Activated CD4-positive, alpha-beta memory T cell treated with anti-CD3 and anti-CD28 coated beads, Interleukin-2, amount 10 ng/mL, durations not matched to agents 7 days and 5 days (primary cell): ENCODE measurements at regions not wholly inside any gene's neighbourhood (a gene's known extent, or its start where the extent isn't known, plus 50 kb on each side); places are given as distances from the start of the nearest gene placed in this dataset.
"Not testable (repeated sequence)": the region's sequence is repeated elsewhere in the genome, so short reads cannot be mapped to it uniquely, and the experiment has no call there.

Source experiments
- CTCF ChIA-PET: fragments of 350-600 bp; sonication (Branson Sonifier 250); formaldehyde crosslinking; loops from one replicate; lab custom pipeline; 2021; ENCODE audit warnings: antibody characterized with exemption, inconsistent platforms; lab: Charles Lee
- POLR2A ChIA-PET: fragments of 350-600 bp; sonication (Branson Sonifier 250); formaldehyde crosslinking; loops from one replicate; lab custom pipeline; 2021; ENCODE audit warnings: antibody characterized with exemption; lab: Charles Lee
- DNase-seq: peaks from one replicate; pipeline ENCODE4 v3.0.0-alpha.2; 2020
- H3K27ac Mint-ChIP-seq: one replicate; pipeline ENCODE4 v1.8.0; 2021; ENCODE audit warnings: mild to moderate bottlenecking, mixed read lengths
- H3K27me3 Mint-ChIP-seq: one replicate; pipeline ENCODE4 v1.8.0; 2021; ENCODE audit warnings: mixed read lengths
- H3K36me3 Mint-ChIP-seq: one replicate; pipeline ENCODE4 v1.8.0; 2021; ENCODE audit warnings: low read depth, mixed read lengths
- H3K4me1 Mint-ChIP-seq: one replicate; pipeline ENCODE4 v1.8.0; 2021; ENCODE audit warnings: mixed read lengths
- H3K4me3 Mint-ChIP-seq: one replicate; pipeline ENCODE4 v1.8.0; 2021; ENCODE audit warnings: mild to moderate bottlenecking, mixed read lengths
- H3K9me3 Mint-ChIP-seq: one replicate; pipeline ENCODE4 v1.8.0; 2021; ENCODE audit warnings: mixed read lengths

DNA sequence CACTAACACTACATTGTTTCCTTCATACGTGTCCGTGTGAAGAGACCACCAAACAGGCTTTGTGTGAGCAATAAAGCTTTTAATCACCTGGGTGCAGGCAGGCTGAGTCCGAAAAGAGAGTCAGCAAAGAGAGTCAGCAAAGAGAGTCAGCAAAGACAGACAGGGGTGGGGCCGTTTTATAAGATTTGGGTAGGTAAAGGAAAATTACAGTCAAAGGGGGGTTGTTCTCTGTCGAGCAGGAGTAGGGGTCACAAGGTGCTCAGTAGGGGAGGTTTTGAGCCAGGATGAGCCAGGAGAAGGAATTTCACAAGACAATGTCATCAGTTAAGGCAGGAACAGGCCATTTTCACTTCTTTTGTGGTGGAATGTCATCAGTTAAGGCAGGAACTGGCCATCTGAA lies 1226.2 kb downstream of the OTOL1 start:
- H3K9me3 Mint-ChIP-seq, CTCF ChIA-PET, POLR2A ChIA-PET, H3K27ac Mint-ChIP-seq, H3K4me1 Mint-ChIP-seq, H3K36me3 Mint-ChIP-seq, H3K27me3 Mint-ChIP-seq, H3K4me3 Mint-ChIP-seq, DNase-seq: not testable (repeated sequence)

DNA sequence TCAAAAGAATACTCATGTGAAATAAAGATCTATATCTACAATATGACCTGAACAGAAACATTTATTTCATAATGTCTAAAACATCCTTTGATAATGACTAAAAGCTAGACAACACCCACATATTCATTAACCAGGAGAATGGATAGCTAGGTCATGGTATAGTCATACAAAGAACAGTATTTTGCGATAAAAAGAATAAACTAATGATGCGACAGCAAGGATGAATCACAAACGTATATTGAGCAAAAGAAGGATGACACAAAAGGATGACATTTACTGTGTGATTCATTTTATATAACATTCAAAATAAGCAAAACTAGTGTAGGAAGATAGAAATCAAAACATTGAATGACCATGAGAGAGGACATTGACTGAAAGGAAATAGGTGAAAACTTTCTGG lies 1233.1 kb downstream of the OTOL1 start:
- Mint-ChIP-seq H3K9me3 (no peaks in the 10 kb centered on the region), H3K27me3 (no peaks in the 10 kb centered on the region), H3K36me3 (no peaks in the 10 kb centered on the region), H3K27ac (no peak overlapping the region), H3K4me3 (no peak overlapping the region), H3K4me1 (no peaks in the 10 kb centered on the region)
- ChIA-PET POLR2A (no interaction called here), CTCF (no interaction called here)
- DNase-seq = no peak

DNA sequence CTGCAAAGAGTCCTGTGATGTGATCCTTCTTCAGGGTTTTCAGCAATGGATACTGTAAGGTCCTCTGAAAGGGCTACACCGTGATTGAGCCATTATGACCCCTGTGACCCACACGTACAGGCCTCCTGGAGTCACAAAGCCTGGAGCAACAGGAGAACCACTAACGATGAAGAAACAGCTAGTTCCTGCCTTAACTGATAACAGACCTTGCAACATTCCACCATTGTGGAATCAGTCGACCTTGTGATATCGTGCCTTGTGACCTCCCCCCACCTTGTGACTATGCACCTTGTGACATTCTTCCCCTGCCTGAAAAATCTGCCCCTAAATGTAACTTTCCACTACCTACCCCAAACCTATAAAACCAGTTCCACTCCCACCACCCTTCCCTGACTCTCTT lies 1235.4 kb downstream of the OTOL1 start:
- POLR2A ChIA-PET, H3K4me3 Mint-ChIP-seq, H3K4me1 Mint-ChIP-seq, CTCF ChIA-PET, H3K9me3 Mint-ChIP-seq, H3K36me3 Mint-ChIP-seq, H3K27me3 Mint-ChIP-seq, DNase-seq, H3K27ac Mint-ChIP-seq: not testable (repeated sequence)

DNA sequence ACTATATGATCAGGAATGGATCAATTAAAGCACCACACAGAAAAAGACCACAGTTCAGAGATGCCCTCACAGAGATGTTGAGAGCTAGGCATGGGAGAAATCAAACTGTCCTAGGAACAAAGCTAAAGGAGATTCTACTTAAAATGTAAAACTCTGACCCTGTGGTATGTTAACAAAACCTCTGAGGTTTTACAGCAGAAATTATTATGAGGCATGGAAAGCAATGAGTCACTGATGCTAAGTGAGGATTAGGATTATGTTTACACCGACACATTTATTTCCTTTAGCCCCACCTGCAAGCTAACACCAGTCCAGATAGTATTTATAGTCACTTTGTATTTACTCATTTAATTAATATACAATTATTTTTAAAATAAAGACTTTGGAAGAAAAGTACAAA lies 1242.2 kb downstream of the OTOL1 start:
- ChIA-PET CTCF (no interaction called here), POLR2A (no interaction called here)
- Mint-ChIP-seq H3K27me3 (no peaks in the 10 kb centered on the region), H3K4me3 (no peak overlapping the region), H3K4me1 (no peaks in the 10 kb centered on the region), H3K27ac (no peak overlapping the region), H3K9me3 (no peaks in the 10 kb centered on the region), H3K36me3 (no peaks in the 10 kb centered on the region)
- DNase-seq = no peak

DNA sequence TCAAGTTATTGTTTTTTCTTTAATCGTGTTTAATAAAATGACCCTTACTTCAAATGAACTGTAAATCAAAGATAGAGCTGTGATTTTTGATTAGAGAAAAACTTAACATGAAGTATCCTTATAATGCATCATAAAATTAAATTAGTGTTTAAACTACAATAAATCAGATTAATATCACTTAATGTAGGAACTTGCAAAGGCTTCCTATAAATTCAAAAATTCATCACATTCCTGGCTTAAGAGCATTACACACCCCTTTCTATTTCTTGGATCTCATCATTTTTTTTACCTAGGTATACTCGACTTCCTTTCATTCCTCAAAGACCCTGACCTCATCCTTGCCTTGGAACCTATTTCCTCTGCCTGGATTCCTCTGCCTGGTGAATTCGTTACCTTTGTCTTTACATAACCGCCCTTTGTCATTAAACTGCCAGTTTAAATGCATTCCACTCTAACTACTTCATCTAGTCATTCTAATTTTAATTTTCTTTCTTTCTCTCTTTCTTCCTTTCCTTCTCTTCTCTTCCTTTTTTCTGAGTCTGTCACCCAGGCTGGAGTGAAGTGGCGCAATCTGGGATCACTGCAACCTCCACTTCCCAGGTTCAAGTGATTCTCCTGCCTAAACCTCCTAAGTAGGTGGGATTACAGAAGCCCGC lies 1244.5 kb downstream of the OTOL1 start:
- no peaks in the 10 kb centered on the region for H3K4me1 Mint-ChIP-seq
- ChIA-PET CTCF (no interaction called here), POLR2A (no interaction called here)
- H3K4me3 Mint-ChIP-seq = no peak overlapping the region
- no peak overlapping the region for H3K27ac Mint-ChIP-seq
- H3K27me3 Mint-ChIP-seq = no peaks in the 10 kb centered on the region
- H3K36me3 Mint-ChIP-seq = no peaks in the 10 kb centered on the region
- no peak for DNase-seq
- no peaks in the 10 kb centered on the region for H3K9me3 Mint-ChIP-seq

DNA sequence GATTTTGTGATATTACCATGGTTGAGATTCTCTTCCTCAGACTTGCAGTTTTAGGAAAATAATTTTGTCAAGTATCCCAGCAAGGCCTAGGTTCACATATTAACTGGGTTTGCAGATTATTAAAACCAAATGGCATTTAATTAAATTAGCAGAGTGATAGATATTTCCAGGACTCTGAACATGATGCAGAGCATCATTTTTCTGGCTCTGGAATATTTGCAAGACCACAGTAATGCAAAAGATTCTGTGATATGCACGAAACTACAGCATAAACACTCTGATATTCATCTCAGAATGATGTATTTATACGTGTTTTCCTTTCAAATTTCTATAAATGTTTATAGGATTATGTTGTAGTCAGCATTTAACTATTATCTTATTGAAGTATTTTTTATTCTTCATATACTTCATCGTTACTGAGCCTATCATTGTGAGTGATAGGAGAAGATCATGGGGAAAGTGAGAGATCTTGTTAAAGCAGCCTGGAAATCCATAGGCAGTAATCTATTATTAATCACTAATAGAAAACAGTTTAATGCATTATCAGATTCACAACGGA lies 1245.6 kb downstream of the OTOL1 start:
- H3K4me3 Mint-ChIP-seq = no peak overlapping the region
- H3K9me3 Mint-ChIP-seq = no peaks in the 10 kb centered on the region
- H3K27me3 Mint-ChIP-seq = no peaks in the 10 kb centered on the region
- no peak for DNase-seq
- ChIA-PET CTCF (no interaction called here), POLR2A (no interaction called here)
- no peaks in the 10 kb centered on the region for H3K36me3 Mint-ChIP-seq
- no peaks in the 10 kb centered on the region for H3K4me1 Mint-ChIP-seq
- no peak overlapping the region for H3K27ac Mint-ChIP-seq

DNA sequence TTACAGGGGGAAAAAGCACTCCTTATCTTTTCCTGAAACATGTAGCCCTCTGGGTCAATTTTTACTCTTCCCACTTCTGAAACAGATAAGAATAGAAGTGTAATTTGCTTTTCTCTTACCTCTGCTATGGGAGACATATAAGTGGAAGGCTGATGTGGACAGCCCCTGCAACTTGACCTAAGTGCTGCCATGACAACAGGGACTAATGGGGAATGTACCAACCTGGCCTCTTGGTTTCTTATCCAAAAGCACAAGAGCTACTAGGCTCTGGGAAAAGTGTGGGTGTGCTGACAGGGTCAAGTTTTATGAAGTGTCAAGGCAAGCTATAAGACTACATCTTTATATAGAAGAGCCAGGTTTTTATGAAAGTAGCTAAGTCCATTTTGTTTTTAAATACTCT lies 1246.5 kb downstream of the OTOL1 start:
- Mint-ChIP-seq H3K27ac (no peak overlapping the region), H3K9me3 (no peaks in the 10 kb centered on the region), H3K4me1 (no peaks in the 10 kb centered on the region), H3K36me3 (no peaks in the 10 kb centered on the region), H3K27me3 (no peaks in the 10 kb centered on the region), H3K4me3 (no peak overlapping the region)
- DNase-seq = no peak
- ChIA-PET CTCF (no interaction called here), POLR2A (no interaction called here)

DNA sequence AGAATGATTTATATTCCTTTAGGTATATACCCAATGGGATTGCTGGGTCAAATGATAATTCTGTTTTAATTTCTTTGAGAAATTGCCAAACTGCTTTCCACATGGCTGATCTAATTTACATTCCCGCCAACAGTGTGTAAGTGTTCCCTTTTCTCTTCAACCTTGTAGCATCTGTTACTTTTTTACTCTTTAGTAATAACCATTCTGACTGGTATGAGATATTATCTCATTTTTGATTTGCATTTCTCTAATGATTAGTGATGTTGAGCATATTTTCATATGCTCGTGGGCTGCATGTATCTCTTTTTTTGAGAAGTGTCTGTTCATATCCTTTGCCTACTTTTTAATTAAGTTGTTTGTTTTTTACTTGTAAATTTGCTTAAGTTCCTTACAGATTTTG lies 1264.2 kb downstream of the OTOL1 start:
- Mint-ChIP-seq H3K4me1 (no peaks in the 10 kb centered on the region), H3K4me3 (no peak overlapping the region), H3K27ac (no peak overlapping the region), H3K9me3 (peaks cover 2% of the 10 kb centered on the region), H3K27me3 (no peaks in the 10 kb centered on the region), H3K36me3 (no peaks in the 10 kb centered on the region)
- DNase-seq = no peak
- ChIA-PET POLR2A (no interaction called here), CTCF (no interaction called here)

DNA sequence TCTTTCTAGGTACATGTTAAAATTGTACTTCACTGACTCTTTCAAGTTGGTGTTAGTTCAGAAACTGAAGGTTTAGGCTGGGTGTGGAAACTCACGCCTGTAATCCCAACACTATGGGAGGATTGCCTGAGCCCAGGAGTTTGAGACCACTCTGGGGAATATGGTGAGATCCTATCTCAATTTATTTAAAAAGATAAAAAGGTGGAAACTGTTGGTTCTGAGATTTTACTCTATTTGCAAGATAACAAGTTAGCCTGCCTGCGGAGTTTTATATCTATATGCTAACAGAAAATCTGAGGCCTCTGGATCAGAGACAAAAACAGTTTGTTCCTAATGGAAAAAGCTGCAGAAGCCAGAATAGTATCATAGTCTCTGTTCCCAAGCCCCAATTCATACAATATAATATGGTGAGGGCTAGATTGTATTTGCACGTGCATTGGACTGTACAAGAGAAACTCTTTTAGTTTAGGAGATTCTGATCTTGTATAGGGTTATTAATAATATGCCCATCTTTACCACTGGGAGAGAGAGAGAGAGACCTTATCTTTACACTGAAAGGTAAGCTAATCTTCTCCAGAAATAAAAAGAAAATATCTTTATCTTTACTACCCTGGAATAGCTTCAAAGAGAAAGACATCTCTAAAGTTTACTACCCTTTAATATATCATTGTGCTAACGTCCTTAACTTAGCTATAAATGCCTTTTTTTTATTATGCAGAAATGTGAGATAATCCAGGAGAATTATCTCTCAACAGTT lies 1267.6 kb downstream of the OTOL1 start:
- ChIA-PET POLR2A (no interaction called here), CTCF (no interaction called here)
- no peak overlapping the region for H3K27ac Mint-ChIP-seq
- DNase-seq = no peak
- no peak overlapping the region for H3K4me3 Mint-ChIP-seq
- no peaks in the 10 kb centered on the region for H3K27me3 Mint-ChIP-seq
- no peaks in the 10 kb centered on the region for H3K36me3 Mint-ChIP-seq
- H3K9me3 Mint-ChIP-seq = peaks cover 5% of the 10 kb centered on the region
- H3K4me1 Mint-ChIP-seq = no peaks in the 10 kb centered on the region

DNA sequence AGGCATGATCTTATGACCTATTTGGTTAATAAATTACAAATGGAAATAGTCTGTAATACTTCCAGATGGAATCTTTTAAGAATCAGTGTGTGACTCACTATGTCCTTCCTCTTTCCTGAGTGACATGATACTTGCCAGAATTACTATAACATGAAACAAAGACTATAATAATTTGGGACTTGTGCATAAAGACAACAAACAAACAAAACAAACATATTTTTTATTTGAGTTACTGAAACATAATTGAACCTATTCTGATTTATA lies 1268.1 kb downstream of the OTOL1 start:
- Mint-ChIP-seq H3K27ac (no peak overlapping the region), H3K4me1 (no peaks in the 10 kb centered on the region), H3K4me3 (no peak overlapping the region), H3K36me3 (no peaks in the 10 kb centered on the region), H3K9me3 (peaks cover 5% of the 10 kb centered on the region), H3K27me3 (no peaks in the 10 kb centered on the region)
- no peak for DNase-seq
- CTCF ChIA-PET = no interaction called here
- POLR2A ChIA-PET = no interaction called here

DNA sequence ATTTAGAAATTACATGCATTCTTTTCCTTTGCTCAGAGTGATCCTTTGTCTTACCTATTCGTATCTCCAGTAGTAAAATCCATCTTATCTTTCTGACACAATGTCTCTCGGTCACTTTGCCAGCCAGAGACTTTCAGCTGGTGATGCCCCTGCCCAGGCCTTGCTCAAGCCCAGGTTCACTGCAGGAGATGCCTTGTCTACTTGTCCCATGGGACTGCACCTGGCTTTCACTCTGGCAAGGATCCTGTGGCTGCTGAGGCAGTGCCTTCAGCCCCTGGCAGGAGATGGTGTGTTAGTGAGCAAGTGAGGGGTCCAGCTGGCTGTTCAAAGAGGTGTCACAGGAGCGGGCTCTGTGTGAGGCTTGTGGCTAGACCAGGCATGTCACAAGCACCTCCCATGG lies 1268.9 kb downstream of the OTOL1 start:
- peaks cover 5% of the 10 kb centered on the region for H3K9me3 Mint-ChIP-seq
- no peak overlapping the region for H3K4me3 Mint-ChIP-seq
- DNase-seq = no peak
- no peaks in the 10 kb centered on the region for H3K36me3 Mint-ChIP-seq
- POLR2A ChIA-PET = no interaction called here
- no peak overlapping the region for H3K27ac Mint-ChIP-seq
- H3K27me3 Mint-ChIP-seq = no peaks in the 10 kb centered on the region
- CTCF ChIA-PET = no interaction called here
- no peaks in the 10 kb centered on the region for H3K4me1 Mint-ChIP-seq

DNA sequence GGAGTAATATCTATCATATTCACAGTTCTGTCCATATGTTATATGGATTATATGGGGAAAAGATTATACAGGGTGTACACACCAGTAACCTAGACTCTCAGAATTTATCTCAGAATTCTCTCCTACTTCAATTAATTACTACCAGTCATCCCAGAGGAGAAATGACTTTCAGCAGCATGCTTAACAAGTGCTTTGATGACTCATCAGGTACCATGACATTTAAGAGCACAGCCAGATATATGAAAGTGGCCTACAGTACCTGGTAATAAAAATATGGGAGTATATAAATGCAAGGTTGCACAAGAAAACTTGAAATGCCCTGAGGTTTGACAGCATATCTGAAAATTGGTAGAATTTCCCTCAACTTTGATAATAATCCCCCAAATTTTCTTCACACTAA lies 1273.0 kb downstream of the OTOL1 start:
- CTCF ChIA-PET = no interaction called here

DNA sequence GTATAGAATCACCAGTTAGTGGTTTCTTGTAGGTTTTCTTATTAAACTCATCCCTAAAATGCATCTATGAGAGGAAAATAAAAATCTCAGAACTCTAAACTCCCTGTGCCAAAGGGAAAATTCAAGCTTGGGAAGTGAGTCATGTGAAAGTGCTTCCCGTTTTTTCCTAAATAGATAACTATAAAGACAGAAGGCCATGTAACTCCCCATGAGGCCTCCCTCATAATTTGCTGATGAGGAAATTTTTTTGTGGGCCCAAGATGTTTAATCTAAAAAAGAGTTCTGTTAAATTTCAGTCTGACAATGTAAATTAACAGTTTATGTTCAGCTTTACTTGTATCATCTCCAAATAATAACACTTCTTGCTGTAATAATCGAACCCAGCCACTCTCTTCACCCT lies 1273.9 kb downstream of the OTOL1 start:
- H3K27ac Mint-ChIP-seq = no peak overlapping the region
- ChIA-PET POLR2A (no interaction called here), CTCF (no interaction called here)
- no peak for DNase-seq
- no peaks in the 10 kb centered on the region for H3K4me1 Mint-ChIP-seq
- H3K4me3 Mint-ChIP-seq = no peak overlapping the region
- H3K27me3 Mint-ChIP-seq = no peaks in the 10 kb centered on the region
- no peaks in the 10 kb centered on the region for H3K36me3 Mint-ChIP-seq
- H3K9me3 Mint-ChIP-seq = peaks cover 5% of the 10 kb centered on the region

More for the DNA sequence above, 1273.0 kb downstream of the OTOL1 start:
- DNase-seq = no peak
- Mint-ChIP-seq H3K9me3 (peaks cover 5% of the 10 kb centered on the region), H3K36me3 (no peaks in the 10 kb centered on the region), H3K27me3 (no peaks in the 10 kb centered on the region), H3K4me3 (no peak overlapping the region), H3K4me1 (no peaks in the 10 kb centered on the region), H3K27ac (no peak overlapping the region)
- POLR2A ChIA-PET = no interaction called here

DNA sequence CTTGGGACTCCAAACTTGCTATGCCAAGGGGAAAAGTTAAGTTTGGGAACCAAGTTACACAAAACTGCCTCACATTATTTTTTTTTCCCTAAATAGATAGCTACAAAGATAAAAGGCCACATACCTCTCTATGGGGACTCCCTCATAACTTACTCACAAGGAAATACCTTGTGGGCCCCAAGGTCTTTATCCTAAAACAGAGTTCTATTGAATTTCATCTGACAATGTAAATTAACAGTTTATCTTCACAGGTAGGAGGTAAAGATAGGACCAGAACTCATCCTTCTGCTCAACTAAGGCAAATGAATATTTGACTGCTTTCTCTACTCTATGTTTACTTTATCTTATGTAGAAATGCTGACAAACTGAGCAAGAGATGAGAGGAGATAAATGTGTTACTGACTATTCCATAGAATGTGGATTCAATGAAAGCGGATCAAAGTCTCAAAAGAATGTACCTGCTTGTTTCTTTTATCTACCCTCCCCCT lies 1278.0 kb downstream of the OTOL1 start:
- no peak for DNase-seq
- ChIA-PET POLR2A (no interaction called here), CTCF (no interaction called here)
- peaks cover 2% of the 10 kb centered on the region for H3K9me3 Mint-ChIP-seq
- H3K4me1 Mint-ChIP-seq = no peaks in the 10 kb centered on the region
- H3K36me3 Mint-ChIP-seq = no peaks in the 10 kb centered on the region
- no peaks in the 10 kb centered on the region for H3K27me3 Mint-ChIP-seq
- H3K27ac Mint-ChIP-seq = no peak overlapping the region
- H3K4me3 Mint-ChIP-seq = no peak overlapping the region
